Retina (tissue), 1 donor: ENCODE measurements at regions not wholly inside any gene's neighbourhood (a gene's known extent, or its start where the extent isn't known, plus 50 kb on each side); places are given as distances from the start of the nearest gene placed in this dataset.
"Not testable (repeated sequence)": the region's sequence is repeated elsewhere in the genome, so short reads cannot be mapped to it uniquely, and the experiment has no call there.

Experiments
- DNase-seq: peaks from one replicate; pipeline ENCODE4 v3.0.0-alpha.2; 2016

DNA sequence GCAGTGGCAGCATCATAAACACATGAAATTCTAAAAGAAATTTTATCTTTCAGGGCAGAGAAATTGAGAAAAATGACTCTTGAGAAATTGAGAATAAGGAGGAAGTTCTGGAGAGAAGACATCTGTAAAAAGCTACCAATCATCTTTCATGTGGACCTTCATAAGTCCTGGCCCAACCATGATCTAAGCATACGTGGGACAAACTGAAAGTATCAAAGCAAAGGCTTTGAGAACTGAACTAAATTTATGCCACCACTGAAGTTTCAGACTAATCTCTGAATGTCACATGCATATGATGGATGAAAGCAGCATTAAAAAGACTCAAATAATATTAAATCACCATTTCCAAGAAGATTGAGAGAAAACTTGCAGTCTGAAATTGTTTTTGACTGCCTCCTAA, 1502.8 kb upstream of the LRRTM3 start:
- DNase-seq, result no peak

DNA sequence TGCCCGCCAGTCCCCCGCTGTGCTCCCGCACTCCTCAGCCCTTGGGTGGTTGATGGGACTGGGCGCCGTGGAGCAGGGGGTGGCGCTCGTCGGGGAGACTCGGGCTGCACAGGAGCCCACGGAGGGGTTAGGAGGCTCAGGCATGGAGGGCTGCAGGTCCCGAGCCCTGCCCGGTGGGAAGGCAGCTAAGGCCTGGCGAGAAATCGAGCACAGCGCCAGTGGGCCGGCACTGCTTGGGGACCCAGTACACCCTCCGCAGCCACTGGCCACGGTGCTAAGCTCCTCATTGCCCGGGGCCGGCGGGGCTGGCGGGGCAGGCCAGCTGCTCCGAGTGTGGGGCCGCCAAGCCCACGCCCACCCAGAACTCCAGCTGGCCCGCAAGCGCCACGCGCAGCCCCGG, 1496.5 kb upstream of the LRRTM3 start:
- DNase-seq, result not testable (repeated sequence)

DNA sequence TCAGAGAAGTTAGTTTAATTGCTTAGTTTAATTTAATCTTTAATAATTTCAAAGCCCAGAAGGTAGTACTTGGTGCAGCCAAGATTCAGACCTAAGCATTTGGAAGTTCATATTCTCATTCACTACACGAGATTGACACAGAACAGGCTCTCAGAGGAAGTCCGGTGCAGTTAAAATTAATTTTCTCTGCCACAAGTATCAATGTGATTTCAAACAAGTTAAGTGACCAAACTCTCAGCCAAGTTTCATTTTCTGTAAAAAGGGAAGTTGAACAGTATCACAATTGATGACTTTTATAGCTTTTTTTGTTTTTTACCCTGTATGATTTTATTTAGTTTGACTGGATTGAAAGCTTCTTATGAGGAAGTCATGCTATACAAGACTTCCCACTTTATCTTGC, 1494.9 kb upstream of the LRRTM3 start:
- no peak for DNase-seq

DNA sequence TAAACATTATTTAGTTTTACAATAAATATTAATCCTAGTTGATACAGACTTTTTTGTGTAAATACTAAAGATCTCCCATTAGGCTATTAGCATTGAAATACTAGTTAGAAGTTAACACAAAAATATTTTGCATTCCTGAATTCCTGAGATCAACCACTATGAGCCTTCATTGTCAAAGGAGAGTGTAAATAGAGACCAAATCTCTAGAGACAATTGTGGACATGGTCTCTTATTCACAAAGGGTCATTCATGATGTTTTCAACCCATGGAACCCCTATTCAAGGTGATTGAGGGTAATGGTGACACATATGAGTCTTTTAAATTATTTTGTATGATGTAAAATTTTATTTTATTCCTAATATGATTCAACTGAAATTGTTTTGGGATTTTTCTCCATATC, 1454.8 kb upstream of the LRRTM3 start:
- no peak for DNase-seq

DNA sequence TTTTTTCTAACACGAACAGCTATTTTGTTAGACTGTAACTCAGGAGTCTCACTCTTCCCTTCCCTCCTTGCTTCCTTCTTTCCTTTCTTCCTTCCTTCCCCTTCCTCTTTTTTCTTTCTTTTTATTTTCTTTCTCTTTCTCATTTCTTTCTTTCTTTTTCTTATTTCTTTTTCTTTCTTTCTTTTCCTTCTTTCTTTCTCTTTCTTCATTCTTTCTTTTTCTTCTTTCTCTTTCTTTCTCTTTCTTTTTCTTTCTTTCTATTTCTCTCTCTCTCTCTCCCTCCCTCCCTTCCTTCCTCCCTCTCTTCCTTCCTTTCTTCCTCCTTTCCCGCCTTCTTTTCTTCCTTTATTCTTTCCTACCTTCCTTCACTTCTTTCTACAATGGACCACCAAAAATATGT, 1443.0 kb upstream of the LRRTM3 start:
- DNase-seq, result no peak

DNA sequence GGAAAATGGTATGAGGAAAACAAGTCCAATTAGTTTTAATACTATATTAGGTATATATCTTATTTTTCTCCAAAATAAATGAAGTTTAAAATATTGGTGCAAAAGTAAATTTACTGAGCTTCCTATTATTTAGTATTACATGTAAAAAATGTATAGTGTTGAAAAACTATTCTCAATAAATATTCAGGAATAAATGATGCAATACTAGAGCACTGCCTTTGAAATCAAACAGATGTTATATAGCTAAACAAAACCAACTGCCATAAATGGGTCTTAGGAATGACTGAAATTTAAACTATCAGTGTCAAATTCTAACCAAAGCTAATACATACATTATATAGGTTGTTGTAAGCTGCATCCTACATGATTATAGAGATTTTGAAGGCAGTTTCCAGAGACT, 1434.0 kb upstream of the LRRTM3 start:
- no peak for DNase-seq

DNA sequence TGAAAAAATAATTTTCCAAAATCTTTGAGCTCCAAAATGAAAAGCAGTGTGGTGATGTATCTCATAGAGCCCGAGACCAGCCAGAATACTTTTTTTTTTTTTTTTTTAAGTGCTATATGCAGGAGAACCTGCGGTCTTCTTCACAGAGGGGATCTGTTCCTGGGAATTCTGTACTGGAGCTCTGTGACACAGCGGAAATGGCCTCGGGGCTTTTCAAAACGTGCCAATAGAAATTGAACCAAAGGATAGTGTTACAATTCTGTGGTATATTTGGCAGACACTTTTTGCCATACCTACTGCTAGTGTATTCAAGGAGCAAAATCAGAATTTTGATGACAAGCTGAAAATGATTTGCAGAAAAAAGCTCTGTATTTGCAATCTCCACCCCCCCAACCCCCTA, 1429.3 kb upstream of the LRRTM3 start:
- DNase-seq, result no peak

DNA sequence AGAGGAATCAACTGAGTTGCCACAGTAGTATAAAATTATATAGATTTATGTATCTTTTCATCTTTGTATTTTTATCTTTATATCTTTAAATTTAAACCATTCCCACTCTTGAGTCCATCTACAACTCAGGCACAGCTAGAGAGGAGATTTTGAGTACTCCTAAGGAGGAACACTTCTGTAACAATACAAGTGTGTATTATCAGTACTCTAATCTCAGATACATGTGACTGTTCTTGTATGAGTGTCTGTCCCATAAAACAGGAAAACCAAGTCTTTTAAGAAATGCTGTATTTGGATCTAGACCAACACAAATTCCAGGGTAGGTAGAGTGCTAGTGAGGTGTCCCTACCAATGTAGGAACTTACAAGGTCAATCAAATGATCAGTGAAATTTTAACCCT, 1428.0 kb upstream of the LRRTM3 start:
- no peak for DNase-seq

DNA sequence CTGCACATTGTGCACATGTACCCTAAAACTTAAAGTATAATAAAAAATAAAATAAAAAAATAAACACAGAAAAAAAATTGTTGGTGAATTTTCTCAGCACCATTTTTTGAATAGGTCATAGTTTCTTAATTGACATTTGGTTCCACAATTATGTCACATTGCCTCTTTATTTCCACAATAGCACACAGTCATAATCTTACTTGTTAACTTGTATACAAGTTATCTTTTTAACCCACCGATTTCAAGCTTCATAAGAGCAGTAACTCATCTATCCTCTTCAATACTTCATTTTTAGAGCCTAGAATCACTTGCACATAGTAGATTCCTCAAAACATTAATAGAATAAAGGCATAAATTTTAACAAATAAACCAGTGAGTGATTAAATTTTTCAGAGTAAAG, 1425.1 kb upstream of the LRRTM3 start:
- DNase-seq, result no peak

DNA sequence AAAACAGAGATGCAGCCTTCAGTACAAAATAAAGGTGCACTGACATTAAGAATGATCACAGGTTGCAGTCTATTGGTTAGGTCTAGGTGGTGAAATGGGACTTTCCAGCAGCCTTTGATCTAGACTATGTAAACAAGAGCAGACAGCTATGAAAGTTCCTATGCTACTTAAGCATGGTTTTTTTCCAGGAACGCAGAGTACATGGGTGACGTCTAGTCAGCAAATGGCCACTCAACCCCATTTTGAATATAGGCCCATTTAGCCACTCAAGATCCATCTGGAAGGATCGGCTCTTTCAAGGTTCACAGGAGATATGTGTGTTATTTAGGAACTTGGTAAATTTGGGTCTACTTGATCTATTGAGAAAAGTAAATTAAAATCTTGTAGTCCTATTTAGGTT, 1424.6 kb upstream of the LRRTM3 start:
- no peak for DNase-seq

DNA sequence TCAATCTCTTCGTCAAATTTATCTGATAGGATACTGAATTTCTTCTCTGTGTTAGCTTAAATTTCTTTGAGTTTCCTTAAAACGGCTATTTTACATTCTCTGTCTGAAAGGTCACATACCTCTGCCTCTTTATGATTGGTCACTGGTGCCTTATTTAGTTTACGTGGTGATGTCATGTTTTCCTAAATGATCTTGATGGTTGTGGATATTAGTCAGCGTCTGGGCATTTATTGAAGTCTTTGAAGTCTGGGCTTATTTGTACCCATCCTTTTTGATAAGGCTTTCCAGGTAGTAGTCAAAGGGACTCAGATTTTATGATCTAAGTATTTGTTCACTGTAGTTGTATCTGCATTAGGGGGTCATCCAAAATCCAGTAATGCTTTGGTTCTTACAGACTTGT, 1407.5 kb upstream of the LRRTM3 start:
- DNase-seq, result no peak

DNA sequence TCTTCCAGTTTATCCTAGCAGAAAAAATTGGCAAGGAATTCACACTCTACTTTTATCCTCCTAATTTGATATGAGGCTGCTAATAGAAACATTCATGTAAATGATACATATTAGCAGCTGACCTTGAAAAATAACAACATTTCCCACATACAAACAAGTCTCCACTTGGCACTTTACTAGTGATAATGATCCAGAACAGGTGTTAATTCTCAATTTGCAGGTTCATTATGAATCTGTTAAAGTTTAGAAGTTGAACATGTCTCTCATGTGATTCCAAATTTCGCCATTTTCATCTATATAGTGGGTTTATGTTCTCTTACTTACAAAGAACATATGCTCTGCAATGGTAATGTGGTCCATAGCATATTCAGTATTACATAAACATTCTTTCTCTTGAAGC, 1396.8 kb upstream of the LRRTM3 start:
- no peak for DNase-seq

DNA sequence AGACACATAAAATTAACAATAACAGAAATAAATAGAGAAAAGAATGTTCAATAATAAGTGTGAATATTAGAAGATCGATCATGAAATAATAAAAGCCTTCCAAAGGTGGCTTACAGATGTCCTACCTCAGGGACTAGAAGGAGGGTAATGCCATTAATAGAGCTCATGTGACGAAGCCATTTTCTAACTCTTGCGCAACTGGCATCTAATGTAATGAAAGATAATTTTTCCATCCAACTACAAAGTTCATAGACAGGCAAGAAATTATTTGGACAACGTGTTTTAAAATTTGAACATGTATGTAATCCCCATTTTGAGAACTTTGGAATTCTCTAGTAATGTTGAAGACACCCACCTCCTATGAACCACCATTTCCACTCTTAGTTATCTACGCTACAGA, 1394.3 kb upstream of the LRRTM3 start:
- DNase-seq, result no peak

DNA sequence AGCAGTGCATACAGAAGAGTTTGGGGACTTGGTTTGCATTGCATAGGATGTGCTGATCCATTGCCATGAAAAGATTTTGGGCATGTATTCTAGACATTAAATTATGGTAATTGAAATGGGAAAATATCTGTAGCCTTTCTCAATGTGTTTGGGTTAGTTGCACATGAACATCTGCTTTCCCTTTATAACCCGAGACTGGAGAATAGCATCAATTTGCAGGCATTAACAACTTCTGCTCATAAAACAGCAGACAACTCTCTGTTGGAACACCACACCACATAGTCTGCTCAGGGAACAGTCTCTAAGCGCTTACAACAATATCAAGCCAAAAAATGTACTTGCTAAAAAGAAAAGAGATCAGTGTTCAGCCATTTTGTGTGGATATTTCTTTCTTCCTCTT, 1391.1 kb upstream of the LRRTM3 start:
- no peak for DNase-seq

DNA sequence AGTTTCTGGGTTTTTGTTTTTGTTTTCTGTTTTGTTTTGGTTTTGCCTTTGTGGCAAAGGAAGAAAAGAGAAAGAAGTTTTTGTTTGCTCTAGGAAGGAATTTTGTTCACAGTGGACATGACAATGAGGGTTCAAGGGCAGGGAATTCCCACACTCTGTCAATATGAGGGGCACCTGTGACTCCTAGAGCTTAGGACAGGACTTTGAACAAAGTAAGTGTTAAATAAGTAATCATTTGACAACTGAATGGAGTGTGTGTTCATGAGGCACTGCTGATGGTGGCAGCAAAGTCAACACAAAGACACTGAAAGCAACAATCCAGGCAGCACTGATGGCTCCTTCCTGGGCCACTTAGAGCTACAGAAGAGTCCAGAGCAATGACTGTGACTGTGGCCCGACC, 1381.1 kb upstream of the LRRTM3 start:
- DNase-seq, result no peak

DNA sequence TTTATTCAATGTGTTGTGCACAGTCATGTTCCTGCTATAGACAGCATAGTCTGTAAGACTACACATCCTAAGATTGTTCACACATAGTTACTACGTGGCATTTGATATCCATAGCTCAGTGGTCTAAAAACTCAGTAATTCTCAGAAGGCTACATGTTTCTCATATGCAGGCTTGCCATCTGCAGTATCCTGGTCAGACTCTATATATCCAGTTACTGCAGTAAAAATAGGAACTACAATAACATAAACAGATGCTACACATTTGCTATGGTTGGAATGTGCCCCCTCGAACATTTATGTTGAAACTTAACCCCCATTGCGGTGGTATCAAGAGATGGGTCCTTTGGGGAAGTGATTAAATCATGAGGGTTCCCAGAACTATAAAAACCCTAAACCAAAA, 1377.8 kb upstream of the LRRTM3 start:
- no peak for DNase-seq

DNA sequence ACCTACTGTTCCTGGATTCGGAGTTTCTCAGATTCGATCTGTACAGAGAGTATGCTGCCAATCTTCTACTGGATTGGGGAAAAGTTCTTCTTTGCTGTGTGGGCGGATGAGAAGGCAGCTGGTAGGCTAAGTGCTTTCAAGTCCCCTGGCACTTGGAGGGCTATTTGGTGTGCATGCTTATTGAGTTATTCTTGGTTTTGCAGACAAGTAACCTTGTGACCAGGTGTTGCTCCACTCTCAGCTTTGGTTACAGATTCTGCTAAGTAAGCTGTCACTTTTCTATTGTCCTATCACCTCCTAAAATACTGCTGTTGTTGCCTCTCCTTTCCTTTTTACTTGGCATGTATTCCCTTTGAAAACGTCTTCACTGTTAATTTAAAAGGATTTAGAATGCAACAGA, 1375.1 kb upstream of the LRRTM3 start:
- no peak for DNase-seq

DNA sequence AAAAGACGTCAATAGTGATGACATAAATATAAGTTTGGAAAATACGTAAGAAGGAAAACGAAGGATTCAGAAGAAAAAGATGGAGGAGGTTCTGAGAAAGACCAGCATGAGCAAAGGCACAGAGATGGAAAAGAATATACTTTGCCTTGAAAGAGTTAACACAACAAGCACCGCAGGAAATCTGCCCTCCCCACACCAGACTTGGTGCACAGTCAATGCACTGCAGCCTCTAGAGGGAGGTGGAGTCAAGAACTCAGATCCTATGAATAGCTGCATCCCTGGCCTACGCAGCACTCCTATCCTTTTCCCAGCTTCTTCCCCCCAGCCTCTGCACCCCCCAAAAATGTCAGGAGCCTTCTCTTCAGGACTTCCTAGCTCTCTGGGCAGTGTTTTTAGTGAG, 1370.6 kb upstream of the LRRTM3 start:
- DNase-seq, result no peak

DNA sequence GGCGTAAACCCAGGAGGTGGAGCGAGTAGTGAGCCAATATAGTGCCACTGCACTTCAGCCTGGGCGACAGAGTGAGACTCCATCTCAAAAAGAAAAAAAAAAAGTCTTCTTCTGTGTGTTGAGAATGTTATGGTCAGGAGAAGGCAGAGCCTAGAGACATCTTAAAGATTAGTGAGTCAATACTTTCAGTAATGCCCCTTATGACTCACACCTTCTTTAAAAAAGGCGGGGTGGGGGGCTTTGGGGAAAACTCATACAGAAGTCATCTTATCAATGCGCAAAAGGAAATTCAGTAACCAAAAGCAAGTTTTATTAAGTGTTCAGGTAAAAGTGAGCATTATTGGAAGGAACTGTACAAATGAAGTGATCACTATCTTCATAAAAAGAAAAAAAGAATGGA, 1369.8 kb upstream of the LRRTM3 start:
- no peak for DNase-seq

DNA sequence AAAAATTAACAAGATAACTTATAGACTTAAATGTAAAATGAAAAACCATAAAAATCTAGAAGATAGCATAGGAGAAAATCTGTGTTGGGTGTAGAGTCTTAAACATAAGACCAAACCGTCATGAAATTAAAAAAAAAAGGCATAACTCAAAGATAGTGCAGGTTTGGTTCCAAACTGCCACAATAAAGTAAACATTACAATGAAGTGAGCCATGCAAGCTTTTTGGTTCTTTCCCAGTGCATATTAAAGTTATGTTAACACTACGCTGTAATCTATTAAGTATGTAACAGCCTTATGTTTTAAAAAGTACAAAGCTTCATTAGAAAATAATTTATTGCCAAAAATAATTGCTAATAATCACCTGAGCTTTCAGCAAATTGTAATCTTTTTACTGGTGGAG, 1366.5 kb upstream of the LRRTM3 start:
- DNase-seq, result no peak

DNA sequence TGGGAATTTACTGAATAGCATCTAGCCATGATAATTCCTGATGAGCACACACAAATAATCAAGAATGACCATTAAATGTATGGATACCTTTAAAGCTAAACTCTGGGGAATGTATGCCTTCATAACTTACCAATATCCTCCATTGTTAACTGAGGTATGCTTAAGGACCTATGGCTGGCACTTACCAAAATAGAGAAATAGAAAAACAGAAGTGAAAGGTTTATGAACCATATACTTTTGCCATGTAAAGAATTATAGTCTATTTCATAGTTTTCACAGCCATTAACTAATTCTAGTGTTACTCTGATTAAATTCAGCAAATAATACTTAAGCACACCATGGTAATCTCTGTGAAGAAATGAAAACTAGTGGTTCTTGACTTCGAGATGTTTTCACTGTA, 1360.6 kb upstream of the LRRTM3 start:
- no peak for DNase-seq

DNA sequence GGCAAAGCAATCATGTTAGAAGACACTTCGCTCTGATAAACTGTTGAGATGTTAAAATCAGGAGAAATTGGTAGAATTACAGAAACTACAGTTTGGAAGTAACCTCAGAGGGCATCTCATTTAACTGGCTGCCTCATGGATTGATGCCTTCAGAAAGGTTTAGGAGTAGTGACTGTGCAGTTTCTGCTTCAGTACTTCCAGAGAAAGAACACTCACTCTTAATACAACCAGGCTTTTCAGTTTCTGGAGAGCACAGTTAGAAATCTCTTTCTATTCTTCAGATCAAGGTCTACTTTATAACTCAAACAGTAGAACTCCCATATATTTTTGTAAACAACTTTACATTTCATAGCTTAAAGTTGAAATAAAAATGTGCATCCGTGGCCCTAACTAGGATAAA, 1358.9 kb upstream of the LRRTM3 start:
- DNase-seq, result peak; percentile 55

DNA sequence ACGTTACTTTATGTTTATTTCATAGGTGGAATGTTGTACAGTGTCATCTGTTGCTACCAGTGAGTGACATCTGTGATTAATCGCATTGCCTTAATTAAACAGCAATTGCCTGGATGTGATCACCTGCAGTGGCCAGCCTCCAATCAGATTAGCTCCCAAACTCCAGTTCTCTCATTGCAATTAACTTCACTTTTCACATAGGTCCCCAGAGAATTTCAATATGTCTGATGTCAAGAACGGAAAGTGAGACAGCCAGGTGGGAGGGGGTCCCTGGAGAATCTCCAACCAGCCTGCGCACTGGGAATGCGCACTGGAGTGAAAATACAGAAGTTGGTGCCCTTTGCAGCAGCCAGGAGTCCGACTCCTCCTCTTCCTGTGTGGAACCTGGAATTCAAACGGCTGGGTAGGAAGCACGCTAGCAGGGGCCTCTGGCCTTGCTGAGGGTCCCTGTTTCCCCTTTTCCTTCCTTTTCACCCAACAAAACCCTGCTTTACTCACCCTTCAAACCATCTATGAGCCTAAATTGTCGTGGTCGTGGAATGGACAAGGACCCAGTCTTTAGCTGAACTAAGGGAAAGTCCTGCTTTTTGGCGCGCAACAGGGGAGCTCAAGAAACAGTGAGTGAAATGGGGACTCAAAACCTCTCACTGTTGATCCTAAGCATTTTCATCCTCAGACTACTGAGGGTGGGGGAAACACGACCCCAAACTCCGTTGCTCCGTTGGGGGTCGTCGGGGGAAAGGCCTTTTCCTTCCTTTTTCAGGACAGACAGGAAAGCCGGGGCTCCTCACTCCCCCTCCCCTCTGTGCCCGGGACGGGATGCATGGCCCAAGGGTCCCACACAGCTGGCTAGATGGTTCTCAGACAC, 1355.5 kb upstream of the LRRTM3 start:
- peak; percentile 81 for DNase-seq

DNA sequence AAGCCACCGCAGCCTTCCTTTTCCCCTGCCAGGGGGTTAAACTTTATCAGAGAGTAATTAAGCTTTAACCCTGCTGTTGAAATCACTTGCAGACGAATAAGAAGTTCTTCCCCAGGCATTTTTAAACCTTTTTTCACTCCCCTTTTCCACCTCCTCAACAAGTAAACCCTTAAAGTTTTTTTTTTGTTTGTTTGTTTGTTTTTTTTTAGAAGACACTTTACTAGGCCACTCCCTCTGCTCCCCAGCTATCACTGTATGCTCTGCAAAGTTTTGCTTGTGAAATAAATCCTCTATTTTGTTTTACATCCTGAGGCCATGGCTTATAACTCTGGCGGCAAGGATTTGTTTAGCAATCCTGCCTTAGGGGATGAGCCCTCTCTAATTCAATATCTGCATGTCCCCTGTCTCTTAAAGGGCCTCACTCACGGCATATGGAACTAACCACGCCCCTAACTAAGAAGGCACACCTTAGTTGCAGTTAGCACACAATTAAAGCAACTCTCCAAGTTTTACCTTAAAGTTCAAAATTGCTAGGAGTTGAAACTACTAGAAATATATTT, 1354.7 kb upstream of the LRRTM3 start:
- DNase-seq, result peak; percentile 17

DNA sequence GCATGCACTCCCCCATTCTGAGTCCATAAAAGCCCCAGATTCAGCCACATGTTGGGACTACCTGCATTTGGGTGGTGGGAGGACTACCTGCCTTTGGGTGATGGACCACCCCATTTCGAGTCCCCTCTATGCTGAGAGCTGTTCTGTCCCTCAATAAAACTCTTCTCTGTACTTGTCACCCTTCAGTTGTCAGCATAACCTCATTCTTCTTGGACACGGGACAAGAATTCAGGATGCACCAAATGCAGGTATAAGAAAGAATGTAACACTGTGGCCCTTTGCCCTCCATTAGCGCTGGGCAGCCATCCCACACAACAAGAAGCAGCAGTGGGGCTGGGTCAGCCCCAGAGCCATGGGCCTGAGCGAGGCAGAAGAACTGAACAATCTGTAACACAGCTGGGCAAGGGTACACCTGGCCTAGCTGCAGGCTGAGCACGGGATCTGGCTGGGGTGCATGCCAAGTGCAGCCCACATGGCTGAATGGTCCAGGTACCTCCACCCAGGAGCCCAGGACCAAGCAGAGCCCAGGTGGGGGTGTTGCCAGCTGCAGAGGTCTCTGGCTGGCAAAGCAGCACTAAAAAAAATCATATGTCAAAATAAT, 1344.3 kb upstream of the LRRTM3 start:
- peak; percentile 11 for DNase-seq
